ENCODE measurements at regions not wholly inside any gene's neighbourhood (a gene's known extent, or its start where the extent isn't known, plus 50 kb on each side); places are given as distances from the start of the nearest gene placed in this dataset.

DNA sequence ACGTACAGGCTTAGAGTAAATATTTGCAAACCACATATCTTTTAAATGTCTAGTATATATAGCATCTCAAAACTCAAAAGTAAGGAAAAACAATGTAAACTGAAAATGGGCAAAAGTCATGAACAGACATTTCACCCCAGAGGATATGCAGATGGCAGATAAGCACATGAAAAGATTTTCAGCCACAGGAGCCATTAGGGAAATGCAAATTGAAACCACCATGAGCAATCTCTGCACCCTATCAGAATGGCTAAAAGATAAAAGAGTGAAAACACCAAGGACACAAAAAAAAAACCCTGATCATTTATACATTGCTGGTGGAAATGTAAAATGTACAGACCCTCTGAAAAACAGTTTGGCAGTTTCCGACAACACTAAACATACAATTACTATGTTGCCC, 292.7 kb downstream of the ZNF516 start:
- no peak for DNase-seq (ENCODE audit: low read depth in 2 of 2)

DNA sequence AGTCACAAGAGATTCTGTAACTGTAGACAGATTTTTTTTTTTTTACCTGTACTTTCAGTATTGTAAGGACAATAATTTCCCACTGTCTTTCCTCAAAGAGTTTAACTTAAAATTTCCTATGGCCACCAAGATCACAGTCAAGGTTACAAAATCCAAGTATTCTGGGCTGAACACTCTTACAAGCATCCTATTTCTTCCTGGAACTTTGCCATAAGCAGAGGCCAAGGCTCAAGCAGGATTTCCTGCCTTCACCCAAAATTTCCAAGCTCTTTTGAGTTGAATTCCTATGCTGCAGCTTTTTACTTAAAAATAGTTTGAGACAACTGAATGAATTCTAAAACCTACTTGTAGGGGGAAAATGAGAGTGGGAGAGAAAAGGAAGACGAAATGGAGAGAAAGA, 299.4 kb downstream of the ZNF516 start:
- DNase-seq (ENCODE audit: low read depth in 2 of 2): no peak

DNA sequence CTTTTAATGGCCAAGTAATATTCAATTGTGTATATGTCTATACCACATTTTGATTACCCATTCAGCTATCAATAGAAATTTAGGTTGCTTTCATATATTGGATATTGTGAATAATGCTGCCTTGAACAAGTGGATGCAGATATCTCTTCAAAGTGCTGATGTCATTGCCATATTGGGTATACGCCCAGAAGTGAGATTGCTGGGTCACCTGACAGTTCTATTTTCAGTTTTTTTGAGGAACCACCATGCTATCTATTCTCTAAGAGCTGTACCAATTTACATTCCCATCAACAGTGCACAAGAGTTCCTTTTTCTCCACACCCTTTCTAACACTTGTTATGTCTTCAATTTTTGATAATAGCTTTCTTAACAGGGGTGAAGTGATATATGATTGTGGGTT, 306.9 kb downstream of the ZNF516 start:
- DNase-seq (ENCODE audit: low read depth in 2 of 2): no peak

DNA sequence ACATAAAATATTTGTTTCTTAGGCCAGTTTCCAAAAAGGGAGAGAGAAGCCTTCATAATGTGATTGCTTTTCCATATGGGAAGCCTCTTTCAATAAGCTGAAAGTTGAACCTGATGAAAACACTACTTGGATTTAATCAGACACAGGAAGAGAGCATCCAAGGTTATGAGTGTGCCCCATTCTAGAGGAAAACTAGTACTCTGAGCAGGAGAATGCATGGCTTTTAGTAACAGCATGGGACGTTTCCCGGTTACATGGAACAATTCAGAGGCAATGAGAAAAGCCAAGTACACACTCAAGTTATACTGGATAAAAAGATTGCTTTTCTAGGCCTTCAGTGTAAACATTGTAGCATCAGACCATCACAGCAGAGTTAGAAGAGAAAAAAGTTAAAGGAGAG, 315.8 kb downstream of the ZNF516 start:
- no peak for DNase-seq (ENCODE audit: low read depth in 2 of 2)

- no peak for DNase-seq (ENCODE audit: low read depth in 2 of 2)
These were observed 317.9 kb downstream of the ZNF516 start for GRCh38 chr18:76177160-76177559.

GRCh38 chr18:76174451-76174850, 320.6 kb downstream of the ZNF516 start:
- DNase-seq (ENCODE audit: low read depth in 2 of 2): no peak

GRCh38 chr18:76169733-76170132, 325.3 kb downstream of the ZNF516 start:
- no peak for DNase-seq (ENCODE audit: low read depth in 2 of 2)

DNA sequence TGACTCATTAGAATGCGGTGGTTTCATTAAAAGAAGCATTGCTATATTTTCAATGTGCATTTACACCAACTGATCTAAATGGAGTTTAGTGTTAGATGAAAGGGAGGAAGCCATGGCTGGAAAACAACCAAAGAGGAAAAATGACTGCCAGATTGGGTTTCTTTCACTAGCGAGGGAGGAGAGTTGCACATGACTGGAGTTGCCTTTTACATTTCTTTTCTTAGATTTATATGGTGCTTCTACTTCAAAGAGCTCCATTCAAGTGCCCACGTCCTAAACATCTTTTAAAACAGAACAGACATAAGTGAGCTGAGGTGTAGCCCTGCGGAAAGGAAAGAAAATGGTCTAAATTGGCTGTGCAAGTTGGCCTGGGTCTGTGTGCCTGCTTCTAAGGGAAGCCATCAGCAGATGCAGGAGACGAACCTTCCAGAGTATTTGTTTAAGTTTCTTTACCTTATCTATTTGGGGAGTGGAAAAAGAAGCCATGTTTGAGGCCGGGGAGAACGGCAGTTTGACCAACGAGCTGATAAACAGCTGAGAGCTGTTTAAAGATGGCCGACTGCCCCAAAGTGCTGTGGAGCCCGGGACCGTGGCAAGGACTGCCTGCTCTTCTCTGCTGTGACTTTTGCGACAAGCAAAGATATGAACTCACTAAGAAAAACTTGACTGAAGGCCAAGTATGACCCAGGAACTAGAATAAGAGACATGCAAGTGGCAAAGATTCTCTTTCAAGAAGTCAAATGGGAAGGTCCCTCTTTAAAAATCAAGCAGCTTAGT, 327.0 kb downstream of the ZNF516 start:
- no peak for DNase-seq (ENCODE audit: low read depth in 2 of 2)

- no peak for DNase-seq (ENCODE audit: low read depth in 2 of 2)
These were observed 327.6 kb downstream of the ZNF516 start for GRCh38 chr18:76167410-76167809.

DNA sequence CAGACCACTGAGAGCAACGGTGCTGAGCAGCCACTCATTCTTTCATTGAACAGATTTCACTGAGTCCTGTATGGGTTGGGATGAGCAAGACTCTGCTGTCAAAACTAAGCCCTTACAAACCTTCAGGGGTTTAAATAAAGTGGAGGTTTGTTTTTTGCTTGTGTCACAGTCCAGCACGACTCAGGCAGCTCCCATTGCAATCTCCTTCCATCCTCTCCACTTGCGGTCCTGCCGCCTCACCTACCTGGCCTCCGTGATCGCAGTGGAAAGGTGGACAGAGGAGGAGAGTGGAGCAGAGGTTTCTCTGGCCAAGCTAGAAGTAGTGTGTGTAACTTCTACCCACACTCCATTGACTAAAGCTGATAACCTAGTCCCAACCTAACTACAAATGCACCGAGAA, 332.2 kb downstream of the ZNF516 start:
- no peak for DNase-seq (ENCODE audit: low read depth in 2 of 2)

GRCh38 chr18:76161983-76162382, 333.1 kb downstream of the ZNF516 start:
- no peak for DNase-seq (ENCODE audit: low read depth in 2 of 2)

- DNase-seq (ENCODE audit: low read depth in 2 of 2): no peak
These were observed 341.4 kb downstream of the ZNF516 start for GRCh38 chr18:76153691-76154090.

GRCh38 chr18:76149734-76150133, 345.3 kb downstream of the ZNF516 start:
- DNase-seq (ENCODE audit: low read depth in 2 of 2): no peak

DNA sequence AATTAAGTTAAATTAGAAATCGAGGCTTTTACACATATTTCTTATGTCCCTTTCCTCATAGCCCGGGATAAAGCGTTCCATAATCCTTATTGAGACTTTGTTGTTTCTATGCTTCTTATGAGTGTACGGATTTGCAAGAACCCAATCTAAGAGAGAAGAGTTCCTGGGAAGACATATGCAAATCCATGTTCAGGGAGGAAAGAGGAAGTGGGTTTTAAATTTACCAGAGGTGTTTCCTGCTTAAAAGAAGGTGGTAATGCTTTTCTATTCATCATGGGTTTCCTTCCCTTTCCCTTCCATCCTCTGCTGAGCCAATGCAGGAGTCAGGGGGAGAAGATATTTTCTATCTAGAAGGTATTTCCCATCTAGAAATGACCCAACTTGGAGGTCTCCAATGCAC, 345.8 kb downstream of the ZNF516 start:
- no peak for DNase-seq (ENCODE audit: low read depth in 2 of 2)

DNA sequence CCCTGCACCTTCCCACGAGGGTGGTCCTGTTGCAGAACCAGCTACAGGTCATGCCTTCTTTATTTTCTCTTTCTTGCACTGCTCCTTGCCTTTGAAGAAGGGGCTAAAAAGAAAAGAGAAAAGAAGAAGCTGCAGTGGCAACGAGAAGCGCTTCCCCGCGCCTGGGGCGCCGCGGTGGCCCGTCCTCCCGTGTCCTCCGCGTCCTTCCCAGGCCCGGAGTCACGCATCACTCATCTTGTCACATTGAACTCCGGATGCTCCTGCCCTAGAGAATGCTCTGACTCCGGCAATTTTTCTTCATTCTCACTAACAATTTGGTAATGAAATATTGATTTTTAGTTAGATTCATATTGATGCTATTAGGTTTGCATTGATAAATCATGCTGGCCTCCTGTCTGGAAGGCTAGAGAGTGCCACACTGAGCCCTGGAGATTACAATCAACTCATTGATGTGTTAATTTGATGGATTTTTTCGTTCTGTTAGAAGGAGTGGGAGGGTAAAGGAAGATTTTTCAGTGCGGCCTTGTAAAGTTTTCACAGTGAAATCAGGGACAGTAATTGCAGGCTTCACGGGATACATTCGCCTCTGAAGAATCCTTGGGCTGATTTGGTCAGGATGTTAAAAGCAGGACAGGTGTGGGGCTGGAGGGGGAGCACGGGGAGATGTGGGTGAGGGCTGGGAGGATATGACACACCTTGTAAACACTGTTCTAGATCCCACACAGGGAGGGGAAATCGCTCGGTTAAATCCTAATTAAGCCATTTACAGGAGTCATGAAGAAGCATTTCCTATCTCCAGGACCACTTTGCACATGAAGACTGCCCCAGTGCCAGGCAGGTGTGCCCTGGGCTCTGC, 349.3 kb downstream of the ZNF516 start:
- no peak for DNase-seq (ENCODE audit: low read depth in 2 of 2)

DNA sequence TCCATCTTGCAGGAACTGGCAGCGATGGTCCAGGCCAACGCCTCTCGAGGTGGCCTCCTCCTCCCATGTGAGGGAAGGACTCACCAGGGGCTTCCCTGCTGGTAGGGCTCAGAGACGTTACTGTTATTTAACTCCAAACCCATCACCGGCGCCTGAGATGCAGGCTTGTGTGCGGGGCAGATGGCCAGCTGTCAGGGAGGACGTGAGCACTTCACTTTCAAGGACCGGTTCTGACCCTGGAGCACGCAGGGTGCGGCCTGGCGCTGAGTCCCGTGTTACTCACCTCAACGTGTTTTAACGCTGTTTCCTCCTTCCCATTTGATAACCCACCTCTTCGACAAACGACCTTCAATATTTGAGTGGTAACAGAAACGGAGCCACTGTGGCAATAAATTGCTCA, 350.2 kb downstream of the ZNF516 start:
- DNase-seq (ENCODE audit: low read depth in 2 of 2): no peak

DNA sequence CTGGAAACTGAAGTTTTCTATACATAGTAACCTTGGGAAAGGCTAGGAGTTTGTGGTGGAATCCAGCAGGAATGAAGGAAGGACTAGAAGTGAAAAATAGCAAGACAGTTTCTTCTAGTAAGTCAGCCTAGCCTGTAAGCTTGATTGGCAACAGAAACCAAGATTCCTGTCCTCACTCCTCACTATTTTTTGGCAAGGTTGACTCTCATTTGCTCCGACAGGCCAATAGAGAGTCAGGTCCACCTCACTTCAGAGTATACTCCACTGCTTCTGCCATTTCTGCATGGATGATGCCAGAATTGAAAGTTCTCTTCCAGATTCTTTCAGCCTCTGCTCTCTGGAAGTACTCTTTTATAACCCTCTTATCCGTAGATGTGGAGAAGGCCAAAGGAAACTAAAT, 352.4 kb downstream of the ZNF516 start:
- no peak for DNase-seq (ENCODE audit: low read depth in 2 of 2)

GRCh38 chr18:76139844-76140243, 355.2 kb downstream of the ZNF516 start:
- no peak for DNase-seq (ENCODE audit: low read depth in 2 of 2)

GRCh38 chr18:76137216-76137615, 357.8 kb downstream of the ZNF516 start:
- no peak for DNase-seq (ENCODE audit: low read depth in 2 of 2)

GRCh38 chr18:76136701-76137100, 358.3 kb downstream of the ZNF516 start:
- no peak for DNase-seq (ENCODE audit: low read depth in 2 of 2)

DNA sequence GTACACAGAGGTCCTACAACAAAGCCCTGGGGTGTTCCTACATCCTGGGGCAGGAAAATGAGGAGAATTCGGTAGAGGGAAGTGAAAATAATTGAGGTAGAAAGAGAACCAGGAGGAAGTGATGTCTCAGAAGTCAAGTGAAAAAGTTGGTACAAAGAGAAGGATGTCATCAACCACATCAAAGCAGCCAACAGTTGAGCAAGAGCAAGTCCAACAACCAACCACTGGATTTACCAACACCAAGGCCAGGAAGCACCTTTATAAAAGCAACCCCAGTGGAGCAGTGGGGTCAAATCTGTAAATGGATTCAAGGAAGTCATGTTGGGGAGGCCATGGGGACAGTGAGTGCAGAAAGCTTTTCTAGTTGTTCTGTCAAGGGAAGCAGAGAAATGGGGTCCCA, 360.4 kb downstream of the ZNF516 start:
- no peak for DNase-seq (ENCODE audit: low read depth in 2 of 2)

DNA sequence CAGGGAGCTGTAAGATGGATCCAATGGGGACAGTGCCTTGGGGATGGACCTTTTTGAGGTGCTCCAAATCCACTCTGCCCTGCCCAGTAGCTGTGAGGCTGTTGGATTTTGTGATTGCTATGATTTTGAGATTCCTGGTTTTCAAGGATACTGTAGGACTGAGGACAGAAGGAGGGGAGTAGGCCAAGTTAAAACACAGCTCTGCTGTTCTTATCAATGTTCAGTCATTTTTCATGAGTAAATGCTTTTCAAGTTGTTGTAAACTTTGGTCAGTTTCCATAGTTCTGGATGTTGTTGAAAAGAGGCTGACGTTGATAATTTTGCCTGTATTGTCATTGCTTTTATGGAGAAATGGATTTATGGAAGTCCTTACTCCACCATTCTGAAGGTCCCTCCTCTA, 361.2 kb downstream of the ZNF516 start:
- DNase-seq (ENCODE audit: low read depth in 2 of 2): no peak

DNA sequence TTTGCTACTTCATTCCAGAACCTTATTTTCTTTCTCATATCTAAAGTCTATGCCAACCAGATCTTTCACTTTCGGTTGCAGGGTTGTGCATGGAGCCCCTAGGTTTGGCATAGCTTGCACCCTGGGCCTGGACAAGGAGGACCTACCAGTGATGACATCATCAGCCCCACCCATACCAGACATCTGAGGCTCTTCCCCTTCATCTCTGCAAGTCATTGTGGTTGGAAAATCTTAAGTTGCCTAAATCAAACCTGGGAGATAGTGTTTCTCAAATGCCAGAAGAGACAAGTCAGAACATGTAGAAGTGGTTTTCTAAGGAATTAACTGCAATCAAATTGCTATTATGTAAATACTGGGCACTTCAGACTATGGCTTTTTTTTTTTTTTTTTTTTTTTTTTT, 363.3 kb downstream of the ZNF516 start:
- DNase-seq (ENCODE audit: low read depth in 2 of 2): peak in 1 of 2 donors; percentile 9

Data from stimulated activated CD8-positive, alpha-beta memory T cell treated with anti-CD3 and anti-CD28 coated beads, Interleukin-2, amount 100 ng/mL, for 48 hours (primary cell).